Epithelial cell of esophagus (primary cell): ENCODE measurements at regions not wholly inside any gene's neighbourhood (a gene's known extent, or its start where the extent isn't known, plus 50 kb on each side); places are given as distances from the start of the nearest gene placed in this dataset.
A peak's percentile ranks its signal among the peaks of the same experiment; 100 is the strongest.

Source experiments
- DNase-seq: peaks from one replicate; pipeline ENCODE4 v3.0.0; 2010; ENCODE audit warnings: low read depth
- H3K4me3 ChIP-seq: 2 replicates; pipeline ENCODE4 v1.5.1; 2011; ENCODE audit warnings: mild to moderate bottlenecking, low read length, control low read depth
- TF ChIP-seq, protein P1 (sequence below): IDR thresholded peaks from 2 replicates; pipeline ENCODE4 v1.5.1; 2011; ENCODE audit warnings: low read depth, mild to moderate bottlenecking, low read length, control low read depth, inconsistent platforms; ENCODE audit not compliant: insufficient read depth; ENCODE audit errors: missing control alignments

- TF ChIP-seq, protein P1, sequence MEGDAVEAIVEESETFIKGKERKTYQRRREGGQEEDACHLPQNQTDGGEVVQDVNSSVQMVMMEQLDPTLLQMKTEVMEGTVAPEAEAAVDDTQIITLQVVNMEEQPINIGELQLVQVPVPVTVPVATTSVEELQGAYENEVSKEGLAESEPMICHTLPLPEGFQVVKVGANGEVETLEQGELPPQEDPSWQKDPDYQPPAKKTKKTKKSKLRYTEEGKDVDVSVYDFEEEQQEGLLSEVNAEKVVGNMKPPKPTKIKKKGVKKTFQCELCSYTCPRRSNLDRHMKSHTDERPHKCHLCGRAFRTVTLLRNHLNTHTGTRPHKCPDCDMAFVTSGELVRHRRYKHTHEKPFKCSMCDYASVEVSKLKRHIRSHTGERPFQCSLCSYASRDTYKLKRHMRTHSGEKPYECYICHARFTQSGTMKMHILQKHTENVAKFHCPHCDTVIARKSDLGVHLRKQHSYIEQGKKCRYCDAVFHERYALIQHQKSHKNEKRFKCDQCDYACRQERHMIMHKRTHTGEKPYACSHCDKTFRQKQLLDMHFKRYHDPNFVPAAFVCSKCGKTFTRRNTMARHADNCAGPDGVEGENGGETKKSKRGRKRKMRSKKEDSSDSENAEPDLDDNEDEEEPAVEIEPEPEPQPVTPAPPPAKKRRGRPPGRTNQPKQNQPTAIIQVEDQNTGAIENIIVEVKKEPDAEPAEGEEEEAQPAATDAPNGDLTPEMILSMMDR: no peak
- H3K4me3 ChIP-seq: no peak overlapping the region
- DNase-seq: no peak
Measured at GRCh38 chr5:117568126-117568525, 993.5 kb upstream of the SEMA6A start.

DNA sequence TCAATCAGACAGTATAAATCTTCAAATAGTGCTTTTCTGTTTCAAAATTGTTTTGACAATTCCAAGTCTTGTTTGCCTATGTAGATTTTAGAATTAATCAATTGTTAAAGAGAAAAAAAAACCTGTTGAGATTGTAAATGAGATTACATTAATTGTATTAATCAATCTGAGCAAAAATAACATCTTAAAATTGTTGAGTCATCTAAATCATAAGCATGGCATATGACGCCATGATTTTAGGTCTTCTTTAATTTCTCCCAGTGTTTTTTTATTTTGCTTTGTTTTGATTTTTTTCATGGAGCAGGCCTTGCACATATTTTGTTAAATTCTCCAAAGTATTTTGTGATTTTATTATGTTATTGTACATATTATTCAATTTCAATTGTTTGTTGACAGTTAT is 988.0 kb upstream of the SEMA6A start:
- no peak for DNase-seq
- TF ChIP-seq, protein P1: no peak
- H3K4me3 ChIP-seq: no peak overlapping the region

DNA sequence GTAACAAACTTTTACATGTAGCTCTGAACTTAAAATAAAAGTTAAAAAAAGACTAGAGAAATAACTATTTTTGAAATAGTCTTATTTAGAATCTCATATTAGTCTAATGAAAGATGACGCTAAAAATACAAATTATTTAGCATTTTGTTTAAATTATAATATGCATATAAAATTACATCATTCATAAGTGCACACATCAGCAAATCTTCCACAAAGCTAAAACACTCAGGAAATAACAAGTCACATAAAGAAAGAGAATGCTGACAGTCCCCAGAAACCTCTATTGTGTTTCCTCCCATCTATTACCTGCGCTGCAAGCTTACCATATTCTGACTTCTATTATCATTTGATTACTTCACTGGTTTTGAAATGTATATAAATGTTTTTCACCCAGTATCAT is 986.9 kb upstream of the SEMA6A start:
- TF ChIP-seq, protein P1: no peak
- H3K4me3 ChIP-seq: no peak overlapping the region
- DNase-seq: no peak

DNA sequence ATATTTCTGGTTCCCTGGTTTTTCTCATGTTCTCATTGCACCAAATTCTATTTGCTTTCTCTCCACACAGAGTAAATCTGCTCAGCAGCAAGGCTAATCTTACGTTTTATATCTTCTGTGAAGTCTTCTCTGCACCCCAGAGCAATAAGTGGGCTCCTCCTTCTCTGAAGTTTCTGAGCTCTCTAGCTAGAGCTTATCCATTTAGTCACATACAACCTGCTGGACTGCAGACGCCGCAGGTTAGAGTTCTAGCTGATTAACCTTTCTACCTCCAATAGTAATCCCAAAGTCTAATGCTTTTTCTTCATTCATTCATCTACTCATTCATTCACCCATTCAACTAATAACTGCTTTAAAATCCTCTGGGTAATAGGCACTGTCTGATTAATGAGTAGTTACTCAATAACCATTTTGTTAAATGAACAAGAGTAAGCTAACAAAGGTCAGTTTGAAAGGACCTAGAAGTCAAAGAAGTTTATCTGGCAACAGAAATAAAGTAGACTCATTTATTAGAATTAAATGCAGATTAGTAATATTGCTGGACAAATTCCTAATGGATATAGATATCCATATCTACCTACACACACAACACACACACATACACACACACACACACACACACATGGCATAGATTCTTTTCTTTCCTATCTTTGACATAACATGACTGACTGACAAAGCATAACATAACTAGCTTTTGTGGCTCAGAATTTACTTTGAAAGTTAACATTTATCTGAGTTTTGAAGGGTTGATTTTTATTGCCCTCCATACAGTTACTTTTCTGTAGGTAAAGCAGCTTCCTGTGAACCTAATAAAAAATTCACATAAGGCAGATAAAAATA is 984.6 kb upstream of the SEMA6A start:
- no peak for DNase-seq
- H3K4me3 ChIP-seq: no peak overlapping the region
- TF ChIP-seq, protein P1: no peak

DNA sequence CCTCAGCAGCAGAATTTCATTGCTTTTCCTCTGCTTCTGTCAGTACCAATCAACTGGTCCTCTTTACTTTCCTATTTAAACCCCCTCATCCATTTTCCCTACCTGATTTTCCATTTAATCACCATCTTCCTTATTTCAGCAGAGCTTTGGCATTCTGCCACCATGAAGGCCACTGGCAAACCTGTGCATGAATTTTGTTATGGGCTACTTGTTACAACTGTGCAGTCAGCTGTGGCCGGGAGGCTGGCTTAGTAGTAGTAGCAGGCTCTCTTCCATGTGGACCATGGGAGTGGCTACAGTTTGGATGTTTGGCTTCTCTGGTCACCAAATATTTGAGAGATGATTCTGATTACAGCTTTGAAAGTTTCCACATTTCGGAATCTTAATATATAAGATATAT is 976.6 kb upstream of the SEMA6A start:
- no peak overlapping the region for H3K4me3 ChIP-seq
- TF ChIP-seq, protein P1: no peak
- no peak for DNase-seq

DNA sequence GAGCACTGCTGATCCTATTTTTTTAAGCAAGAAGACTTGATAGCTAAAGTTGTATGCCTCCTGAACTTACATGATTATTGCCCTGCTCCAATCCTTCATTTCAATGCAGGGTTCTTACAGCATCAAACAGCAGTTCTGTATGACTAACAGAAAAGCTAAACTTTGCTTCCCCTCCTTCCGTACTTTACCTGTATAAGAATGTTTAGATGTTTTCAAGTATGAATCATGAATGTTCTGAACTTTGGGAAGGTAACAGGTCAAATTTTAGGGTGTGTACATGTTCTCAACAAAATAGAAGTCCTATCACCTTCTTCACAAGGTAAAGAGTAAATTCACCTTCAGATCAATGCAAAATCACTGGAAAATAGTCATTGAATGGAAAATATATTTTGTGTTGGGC is 972.6 kb upstream of the SEMA6A start:
- peak; percentile 11 for DNase-seq
- TF ChIP-seq, protein P1: no peak

GRCh38 chr5:117539692-117540091 is 965.1 kb upstream of the SEMA6A start:
- H3K4me3 ChIP-seq: no peak overlapping the region
- TF ChIP-seq, protein P1: no peak
- DNase-seq: no peak

More for the DNA sequence above, 972.6 kb upstream of the SEMA6A start:
- H3K4me3 ChIP-seq: no peak overlapping the region
